A549 (cell line): ENCODE measurements at regions not wholly inside any gene's neighbourhood (a gene's known extent, or its start where the extent isn't known, plus 50 kb on each side); places are given as distances from the start of the nearest gene placed in this dataset.

Experiments
- ATAC-seq, 2 experiments: fragments of 200-7000 bp in 1 of 2; fragments of >200 bp in 1 of 2; cut with Nextera tagmentation in 1 of 2; cut with Tn5 transposase in 1 of 2; 3 replicates each; pipeline versions ENCODE4 v1.8.0 to v1.9.1; 2018 to 2020; ENCODE audit warnings: mild to moderate bottlenecking in 1 of 2, moderate library complexity in 1 of 2
- CTCF ChIA-PET: fragments of 300-600 bp; sonication (Branson Sonifier 250); formaldehyde crosslinking; extraction: SDS; loops from one replicate; lab custom pipeline; 2021; ENCODE audit warnings: antibody characterized with exemption, inconsistent platforms; lab: Yijun Ruan, JAX
- POLR2A ChIA-PET: fragments of 350-600 bp; formaldehyde crosslinking; extraction: SDS; loops from one replicate; lab custom pipeline; 2021; ENCODE audit warnings: antibody characterized with exemption, inconsistent platforms; lab: Yijun Ruan, JAX
- DNase-seq, 2 experiments: peaks; one replicate each; pipeline versions ENCODE4 v3.0.0 to v3.0.0-alpha.2; 2011 to 2016; ENCODE audit warnings: low read depth in 1 of 2, low spot score in 1 of 2
- FAIRE-seq: peaks from 2 replicates; lab custom pipeline; 2011; peaks lifted over from hg19 to GRCh38; lab: Jason Lieb, UNC
- H3K27ac ChIP-seq, 2 experiments: fragments of >200 bp; sonication (Bioruptor Twin); formaldehyde crosslinking; 3 replicates each; pipeline ENCODE4 v1.5.1; 2016 to 2017
- H3K4me1 ChIP-seq: fragments of >200 bp; sonication (Bioruptor Twin); formaldehyde crosslinking; 3 replicates; pipeline ENCODE4 v1.6.1; 2016
- H3K4me2 ChIP-seq: fragments of >200 bp; sonication (Bioruptor Twin); formaldehyde crosslinking; 3 replicates; pipeline ENCODE4 v1.6.1; 2016
- H3K4me3 ChIP-seq: fragments of >200 bp; sonication (Bioruptor Twin); formaldehyde crosslinking; 3 replicates; pipeline ENCODE4 v1.5.1; 2016
- H3K9me3 ChIP-seq: fragments of >200 bp; sonication (Bioruptor Twin); formaldehyde crosslinking; 3 replicates; pipeline ENCODE4 v1.6.1; 2016
- CEBPB ChIP-seq, 2 experiments: fragments of >200 bp in 1 of 2; sonication (Bioruptor Twin) in 1 of 2; formaldehyde crosslinking in 1 of 2; IDR thresholded peaks; 2 replicates each; pipeline ENCODE4 v1.6.1; 2012 to 2016
- CHD2 ChIP-seq: fragments of 150-350 bp; IDR thresholded peaks from 2 replicates; pipeline ENCODE4 v1.6.1; 2014; ENCODE audit warnings: low read length; ENCODE audit not compliant: partially characterized antibody
- CHD4 ChIP-seq: fragments of 200-600 bp; sonication (generic); IDR thresholded peaks from 2 replicates; pipeline ENCODE4 v1.6.1; 2016; ENCODE audit warnings: antibody characterized with exemption, mild to moderate bottlenecking, borderline replicate concordance
- CTCF ChIP-seq: fragments of >200 bp; sonication (Bioruptor Twin); formaldehyde crosslinking; IDR thresholded peaks from 3 replicates; pipeline ENCODE4 v1.5.1; 2016
- EHMT2 ChIP-seq: fragments of 200-600 bp; sonication (generic); IDR thresholded peaks from 2 replicates; pipeline ENCODE4 v1.6.1; 2016; ENCODE audit warnings: antibody characterized with exemption, low read depth, mild to moderate bottlenecking, moderate library complexity
- FOSB ChIP-seq: fragments of 250-450 bp; sonication (Bioruptor Pico); IDR thresholded peaks from 2 replicates; pipeline ENCODE4 v1.5.0; 2020; ENCODE audit warnings: mild to moderate bottlenecking, moderate library complexity
- FOXS1 ChIP-seq: fragments of 250-450 bp; sonication (Bioruptor Pico); IDR thresholded peaks from 2 replicates; pipeline ENCODE4 v1.5.0; 2020; ENCODE audit warnings: mild to moderate bottlenecking, moderate library complexity
- GATA3 ChIP-seq: IDR thresholded peaks from 2 replicates; pipeline ENCODE4 v1.6.1; 2012; ENCODE audit warnings: borderline replicate concordance
- HDAC2 ChIP-seq: fragments of 200-600 bp; sonication (generic); IDR thresholded peaks from 2 replicates; pipeline ENCODE4 v1.6.1; 2016
- HES2 ChIP-seq: fragments of >200 bp; sonication (Bioruptor Twin); formaldehyde crosslinking; IDR thresholded peaks from 2 replicates; pipeline ENCODE4 v1.6.1; 2016
- HOXB5 ChIP-seq: fragments of 250-450 bp; sonication (Bioruptor Pico); IDR thresholded peaks from 2 replicates; pipeline ENCODE4 v1.5.0; 2020; ENCODE audit warnings: mild to moderate bottlenecking, moderate library complexity
- KDM1A ChIP-seq: fragments of 200-600 bp; sonication (generic); IDR thresholded peaks from 2 replicates; pipeline ENCODE4 v1.6.1; 2016; ENCODE audit warnings: low read depth, mild to moderate bottlenecking
- KDM5A ChIP-seq: fragments of 200-600 bp; sonication (generic); IDR thresholded peaks from 2 replicates; pipeline ENCODE4 v1.6.1; 2016; ENCODE audit warnings: antibody characterized with exemption, mild to moderate bottlenecking
- MYC ChIP-seq: IDR thresholded peaks from 2 replicates; pipeline ENCODE4 v1.6.1; 2012; ENCODE audit warnings: mild to moderate bottlenecking, inconsistent platforms, low read length, improper control_type of control experiment, borderline replicate concordance
- NFE2L2 ChIP-seq: fragments of 150-350 bp; conservative IDR thresholded peaks from 2 replicates; pipeline ENCODE4 v1.6.1; 2014; ENCODE audit warnings: low read length
- NPAS2 ChIP-seq: fragments of 250-450 bp; sonication (Bioruptor Pico); IDR thresholded peaks from 2 replicates; pipeline ENCODE4 v1.8.0; 2022; ENCODE audit warnings: mild to moderate bottlenecking, moderate library complexity, borderline replicate concordance
- PHF8 ChIP-seq: fragments of 200-600 bp; sonication (generic); IDR thresholded peaks from 2 replicates; pipeline ENCODE4 v1.6.1; 2016; ENCODE audit warnings: low read depth, mild to moderate bottlenecking, antibody characterized with exemption, moderate library complexity, borderline replicate concordance
- POLR2A ChIP-seq: IDR thresholded peaks from 2 replicates; pipeline ENCODE4 v1.6.1; 2012; ENCODE audit warnings: mild to moderate bottlenecking, low read length
- RCOR1 ChIP-seq: fragments of 150-350 bp; IDR thresholded peaks from 2 replicates; pipeline ENCODE4 v1.6.1; 2014; ENCODE audit warnings: antibody characterized with exemption, low read length, low read depth
- RFX5 ChIP-seq: fragments of 450-650 bp; IDR thresholded peaks from 2 replicates; pipeline ENCODE4 v1.7.1; 2014; ENCODE audit warnings: antibody characterized with exemption, mild to moderate bottlenecking, moderate library complexity
- RNF2 ChIP-seq: fragments of 200-600 bp; sonication (generic); IDR thresholded peaks from 2 replicates; pipeline ENCODE4 v1.6.1; 2016; ENCODE audit warnings: low read depth, mild to moderate bottlenecking, antibody characterized with exemption, moderate library complexity, borderline replicate concordance
- SMC3 ChIP-seq: fragments of >200 bp; sonication (Bioruptor Twin); formaldehyde crosslinking; IDR thresholded peaks from 3 replicates; pipeline ENCODE4 v1.6.1; 2018; ENCODE audit warnings: inconsistent platforms
- ZFP36 ChIP-seq: fragments of 450-650 bp; IDR thresholded peaks from 2 replicates; pipeline ENCODE4 v1.6.1; 2014; ENCODE audit warnings: borderline replicate concordance; ENCODE audit not compliant: partially characterized antibody
- ZNF302 ChIP-seq: fragments of 250-450 bp; sonication (Bioruptor Pico); IDR thresholded peaks from 2 replicates; pipeline ENCODE4 v1.9.0; 2021; ENCODE audit warnings: inconsistent platforms, mild to moderate bottlenecking, moderate library complexity
- ZSCAN20 ChIP-seq: fragments of 250-450 bp; sonication (Bioruptor Pico); IDR thresholded peaks from 2 replicates; pipeline ENCODE4 v1.8.0; 2022; ENCODE audit warnings: mild to moderate bottlenecking, moderate library complexity
- WGBS: methylation state at CpG from one replicate; pipeline ENCODE4 v1.1.6; 2017; ENCODE audit errors: missing lambda C conversion rate; 5-methylcytosine and 5-hydroxymethylcytosine counted together
- TF ChIP-seq, protein P1 (sequence below): IDR thresholded peaks from 2 replicates; pipeline ENCODE4 v1.6.1; 2012
- TF ChIP-seq, protein P2 (sequence below): fragments of 150-350 bp; IDR thresholded peaks from 2 replicates; pipeline ENCODE4 v1.6.1; 2014; ENCODE audit warnings: low read depth, mild to moderate bottlenecking, low read length
- TF ChIP-seq, protein P3 (sequence below): fragments of 250-450 bp; sonication (Bioruptor Pico); IDR thresholded peaks from 2 replicates; pipeline ENCODE4 v1.5.0; 2020; ENCODE audit warnings: low read depth, mild to moderate bottlenecking, moderate library complexity
- TF ChIP-seq, protein P4 (sequence below): fragments of 250-450 bp; sonication (Bioruptor Pico); IDR thresholded peaks from 2 replicates; pipeline ENCODE4 v1.5.0; 2021; ENCODE audit warnings: mild to moderate bottlenecking, moderate library complexity, borderline replicate concordance

GRCh38 chr17:55962951-55963401 lies 190.3 kb upstream of the ANKFN1 start:
- no peak for ATAC-seq
- no peak overlapping the region for H3K4me3 ChIP-seq
- TF ChIP-seq, protein P1, sequence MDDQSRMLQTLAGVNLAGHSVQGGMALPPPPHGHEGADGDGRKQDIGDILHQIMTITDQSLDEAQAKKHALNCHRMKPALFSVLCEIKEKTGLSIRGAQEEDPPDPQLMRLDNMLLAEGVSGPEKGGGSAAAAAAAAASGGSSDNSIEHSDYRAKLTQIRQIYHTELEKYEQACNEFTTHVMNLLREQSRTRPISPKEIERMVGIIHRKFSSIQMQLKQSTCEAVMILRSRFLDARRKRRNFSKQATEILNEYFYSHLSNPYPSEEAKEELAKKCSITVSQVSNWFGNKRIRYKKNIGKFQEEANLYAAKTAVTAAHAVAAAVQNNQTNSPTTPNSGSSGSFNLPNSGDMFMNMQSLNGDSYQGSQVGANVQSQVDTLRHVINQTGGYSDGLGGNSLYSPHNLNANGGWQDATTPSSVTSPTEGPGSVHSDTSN: no peak
- TF ChIP-seq MYC (no peak), RFX5 (no peak), KDM1A (no peak)
- TF ChIP-seq, all 56 proteins: peak for 0
- no peak for DNase-seq
- Histone ChIP-seq H3K27ac (no peak overlapping the region), H3K4me1 (no peaks in the 10 kb centered on the region), H3K9me3 (no peaks in the 10 kb centered on the region), H3K4me2 (no peak overlapping the region)
- CTCF ChIA-PET: no interaction called here
- FAIRE-seq: no peak
- POLR2A ChIA-PET: no interaction called here
- 26% methylated on average over 6 of the region's 6 CpGs for WGBS

DNA sequence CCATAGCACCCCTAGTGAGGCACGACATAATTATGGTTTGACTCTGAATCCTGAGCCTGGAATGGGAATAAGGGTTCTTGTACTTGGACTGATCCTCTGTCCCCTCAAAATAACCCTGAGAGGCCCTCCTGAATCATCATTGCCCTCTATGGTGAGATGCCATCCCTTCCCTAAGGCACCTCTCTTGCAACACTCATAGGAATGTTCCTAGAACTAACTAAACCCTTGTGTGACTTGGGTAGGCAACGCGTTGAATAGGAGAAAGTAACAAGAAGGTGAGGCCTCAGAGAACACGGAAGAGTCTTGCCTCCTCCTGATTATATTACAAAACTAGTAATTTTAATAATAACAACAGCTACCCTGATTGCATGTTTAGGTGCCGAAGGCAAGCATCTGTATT lies 189.1 kb upstream of the ANKFN1 start:
- POLR2A ChIA-PET: no interaction called here
- Histone ChIP-seq H3K9me3 (no peaks in the 10 kb centered on the region), H3K4me2 (no peak overlapping the region), H3K4me3 (no peak overlapping the region), H3K27ac (no peak overlapping the region), H3K4me1 (no peaks in the 10 kb centered on the region)
- WGBS: 31% methylated on average over 5 of the region's 5 CpGs
- DNase-seq (no peak), FAIRE-seq (no peak), ATAC-seq (no peak)
- TF ChIP-seq ZFP36 (no peak), NPAS2 (no peak), CHD2 (no peak), GATA3 (no peak), CHD4 (no peak), FOSB (no peak), SMC3 (no peak), HOXB5 (no peak), NFE2L2 (no peak), ZNF302 (CRISPR knock-in tag) (no peak), KDM5A (no peak), FOXS1 (CRISPR knock-in tag) (no peak), POLR2A (no peak)
- TF ChIP-seq, protein P2, sequence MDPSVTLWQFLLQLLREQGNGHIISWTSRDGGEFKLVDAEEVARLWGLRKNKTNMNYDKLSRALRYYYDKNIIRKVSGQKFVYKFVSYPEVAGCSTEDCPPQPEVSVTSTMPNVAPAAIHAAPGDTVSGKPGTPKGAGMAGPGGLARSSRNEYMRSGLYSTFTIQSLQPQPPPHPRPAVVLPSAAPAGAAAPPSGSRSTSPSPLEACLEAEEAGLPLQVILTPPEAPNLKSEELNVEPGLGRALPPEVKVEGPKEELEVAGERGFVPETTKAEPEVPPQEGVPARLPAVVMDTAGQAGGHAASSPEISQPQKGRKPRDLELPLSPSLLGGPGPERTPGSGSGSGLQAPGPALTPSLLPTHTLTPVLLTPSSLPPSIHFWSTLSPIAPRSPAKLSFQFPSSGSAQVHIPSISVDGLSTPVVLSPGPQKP: no peak
- TF ChIP-seq, protein P3, sequence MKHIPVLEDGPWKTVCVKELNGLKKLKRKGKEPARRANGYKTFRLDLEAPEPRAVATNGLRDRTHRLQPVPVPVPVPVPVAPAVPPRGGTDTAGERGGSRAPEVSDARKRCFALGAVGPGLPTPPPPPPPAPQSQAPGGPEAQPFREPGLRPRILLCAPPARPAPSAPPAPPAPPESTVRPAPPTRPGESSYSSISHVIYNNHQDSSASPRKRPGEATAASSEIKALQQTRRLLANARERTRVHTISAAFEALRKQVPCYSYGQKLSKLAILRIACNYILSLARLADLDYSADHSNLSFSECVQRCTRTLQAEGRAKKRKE (CRISPR knock-in tag): no peak
- CTCF ChIA-PET: interaction anchor here (1.0 kb wide), 1 partner anchor 33 kb away, joined by 3 read pairs; no protein-coding TSS in a partner anchor

DNA sequence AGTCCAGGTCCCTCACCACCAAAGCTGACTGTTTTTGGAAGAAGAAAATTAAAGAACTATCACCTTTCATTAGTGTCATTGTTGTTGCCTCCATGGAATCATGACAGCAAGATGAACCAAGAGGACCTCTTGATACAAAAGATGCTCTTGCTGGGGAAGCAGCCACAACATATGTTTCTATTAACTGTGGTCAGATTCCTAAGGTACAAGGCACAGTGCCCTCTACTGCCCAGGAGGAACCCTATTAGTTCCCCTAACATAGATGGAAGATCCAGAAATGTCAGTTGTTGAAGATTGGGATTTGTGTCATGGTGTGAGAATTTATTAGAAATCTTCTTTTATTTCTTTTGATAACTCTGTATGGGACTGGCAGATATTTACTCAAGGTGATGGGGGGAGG lies 188.2 kb upstream of the ANKFN1 start:
- H3K4me2 ChIP-seq: no peak overlapping the region
- no peak for ATAC-seq
- CTCF ChIA-PET: no interaction called here
- H3K9me3 ChIP-seq: no peaks in the 10 kb centered on the region
- POLR2A ChIA-PET: no interaction called here
- no peak overlapping the region for H3K27ac ChIP-seq
- DNase-seq: peak in 1 of 2 experiments; percentile 6
- TF ChIP-seq, protein P4, sequence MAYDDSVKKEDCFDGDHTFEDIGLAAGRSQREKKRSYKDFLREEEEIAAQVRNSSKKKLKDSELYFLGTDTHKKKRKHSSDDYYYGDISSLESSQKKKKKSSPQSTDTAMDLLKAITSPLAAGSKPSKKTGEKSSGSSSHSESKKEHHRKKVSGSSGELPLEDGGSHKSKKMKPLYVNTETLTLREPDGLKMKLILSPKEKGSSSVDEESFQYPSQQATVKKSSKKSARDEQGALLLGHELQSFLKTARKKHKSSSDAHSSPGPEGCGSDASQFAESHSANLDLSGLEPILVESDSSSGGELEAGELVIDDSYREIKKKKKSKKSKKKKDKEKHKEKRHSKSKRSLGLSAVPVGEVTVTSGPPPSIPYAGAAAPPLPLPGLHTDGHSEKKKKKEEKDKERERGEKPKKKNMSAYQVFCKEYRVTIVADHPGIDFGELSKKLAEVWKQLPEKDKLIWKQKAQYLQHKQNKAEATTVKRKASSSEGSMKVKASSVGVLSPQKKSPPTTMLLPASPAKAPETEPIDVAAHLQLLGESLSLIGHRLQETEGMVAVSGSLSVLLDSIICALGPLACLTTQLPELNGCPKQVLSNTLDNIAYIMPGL (CRISPR knock-in tag): no peak
- TF ChIP-seq HES2 (no peak), MYC (no peak), CEBPB (IDR thresholded peaks at IDR 0.05) (no peak), CTCF (no peak), RNF2 (no peak), PHF8 (no peak), HOXB5 (no peak), ZSCAN20 (CRISPR knock-in tag) (no peak), HDAC2 (no peak), RFX5 (no peak), EHMT2 (no peak), RCOR1 (no peak)
- TF ChIP-seq, protein P3 (CRISPR knock-in tag): no peak
- H3K4me1 ChIP-seq: no peaks in the 10 kb centered on the region
- no peak for FAIRE-seq
- no peak overlapping the region for H3K4me3 ChIP-seq
